Body of pancreas (tissue), 4 donors: ENCODE measurements at regions not wholly inside any gene's neighbourhood (a gene's known extent, or its start where the extent isn't known, plus 50 kb on each side); places are given as distances from the start of the nearest gene placed in this dataset.

Experiments used
- POLR2A ChIP-seq, 3 donors: fragments of 450-650 bp; IDR thresholded peaks; one replicate each; pipeline ENCODE4 v1.6.1; 2016; ENCODE audit warnings: antibody characterized with exemption in 3 of 3, mild to moderate bottlenecking in 2 of 3
- TF ChIP-seq, protein P1 (sequence below), 7 experiments: fragments of 450-650 bp in 4 of 7; fragments of 200-600 bp in 3 of 7; sonication (generic) in 3 of 7; IDR thresholded peaks; one replicate each; pipeline ENCODE4 v1.5.1; 2016 to 2019; ENCODE audit warnings: antibody characterized with exemption in 7 of 7

DNA sequence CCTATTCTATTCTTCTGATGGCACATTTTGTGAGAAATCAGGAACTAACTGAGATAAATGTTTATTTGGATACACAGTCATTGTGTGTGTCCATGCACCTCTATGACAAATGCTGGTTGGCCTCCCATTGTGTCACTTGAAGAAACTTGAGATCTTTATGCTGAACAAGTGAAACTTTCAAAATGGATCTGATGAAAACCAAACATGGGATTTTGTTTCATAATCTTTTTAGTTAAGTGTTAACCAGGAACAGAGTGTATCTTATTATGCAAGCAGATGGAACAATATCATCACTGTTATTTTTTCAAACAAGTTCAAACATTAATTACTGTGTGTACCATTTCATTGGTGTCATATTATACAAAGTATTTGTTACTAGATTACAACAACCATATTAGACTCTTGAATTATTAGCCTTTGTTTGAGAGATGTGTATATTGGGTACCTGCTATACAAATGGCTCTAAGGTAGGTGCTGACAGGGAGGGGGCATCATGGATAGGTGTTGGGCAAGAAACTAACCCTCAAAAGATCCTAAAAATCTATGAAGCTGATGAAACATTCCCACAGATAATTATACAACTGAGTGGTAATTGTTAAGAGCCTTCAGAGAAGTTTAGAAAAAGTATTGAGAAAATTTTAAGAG is 159.8 kb downstream of the PALM2AKAP2 start:
- TF ChIP-seq, protein P1, sequence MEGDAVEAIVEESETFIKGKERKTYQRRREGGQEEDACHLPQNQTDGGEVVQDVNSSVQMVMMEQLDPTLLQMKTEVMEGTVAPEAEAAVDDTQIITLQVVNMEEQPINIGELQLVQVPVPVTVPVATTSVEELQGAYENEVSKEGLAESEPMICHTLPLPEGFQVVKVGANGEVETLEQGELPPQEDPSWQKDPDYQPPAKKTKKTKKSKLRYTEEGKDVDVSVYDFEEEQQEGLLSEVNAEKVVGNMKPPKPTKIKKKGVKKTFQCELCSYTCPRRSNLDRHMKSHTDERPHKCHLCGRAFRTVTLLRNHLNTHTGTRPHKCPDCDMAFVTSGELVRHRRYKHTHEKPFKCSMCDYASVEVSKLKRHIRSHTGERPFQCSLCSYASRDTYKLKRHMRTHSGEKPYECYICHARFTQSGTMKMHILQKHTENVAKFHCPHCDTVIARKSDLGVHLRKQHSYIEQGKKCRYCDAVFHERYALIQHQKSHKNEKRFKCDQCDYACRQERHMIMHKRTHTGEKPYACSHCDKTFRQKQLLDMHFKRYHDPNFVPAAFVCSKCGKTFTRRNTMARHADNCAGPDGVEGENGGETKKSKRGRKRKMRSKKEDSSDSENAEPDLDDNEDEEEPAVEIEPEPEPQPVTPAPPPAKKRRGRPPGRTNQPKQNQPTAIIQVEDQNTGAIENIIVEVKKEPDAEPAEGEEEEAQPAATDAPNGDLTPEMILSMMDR (IDR thresholded peaks at IDR 0.05), result no peak
- TF ChIP-seq POLR2A (IDR thresholded peaks at IDR 0.05), result no peak
